K562 (cell line): ENCODE measurements at regions not wholly inside any gene's neighbourhood (a gene's known extent, or its start where the extent isn't known, plus 50 kb on each side); places are given as distances from the start of the nearest gene placed in this dataset.

ENCODE experiments used
- ATAC-seq: fragments of 200-7000 bp; cut with Tn5 transposase; 3 replicates; pipeline ENCODE4 v1.9.1; 2020; ENCODE audit warnings: moderate library complexity
- BruUV-seq: library from RNA; stranded (reverse); fragments of 400-500 nt; replicated peaks from 2 replicates; lab custom pipeline; 2021; lab: Mats Ljungman, UMichigan
- CTCF ChIA-PET: fragments of 300-600 bp; formaldehyde crosslinking; extraction: SDS; loops from one replicate; lab custom pipeline; 2021; ENCODE audit warnings: low intra/inter-chr PET ratio; lab: Yijun Ruan, JAX
- POLR2A ChIA-PET: fragments of 300-600, 350-650 bp; sonication (Branson Sonifier 250); formaldehyde crosslinking; extraction: SDS; loops from one replicate; lab custom pipeline; 2021; ENCODE audit warnings: antibody characterized with exemption, inconsistent platforms; lab: Yijun Ruan, JAX
- DNase-seq, 4 experiments: peaks; one replicate each; pipeline versions ENCODE4 v3.0.0 to v3.0.0-alpha.2; 2011 to 2018; ENCODE audit warnings: low spot score in 3 of 4, mixed read lengths in 3 of 4; ENCODE audit errors: extremely low read depth in 1 of 4
- FAIRE-seq: peaks from 2 replicates; lab custom pipeline; 2011; peaks lifted over from hg19 to GRCh38; lab: Jason Lieb, UNC
- H2AFZ ChIP-seq: 2 replicates; pipeline ENCODE4 v1.6.0; 2011; ENCODE audit warnings: low read depth, low read length, control low read depth, inconsistent platforms
- H3K27ac ChIP-seq: fragments of 200-600 bp; 3 replicates; pipeline ENCODE4 v1.8.0; 2011; ENCODE audit warnings: low read depth, mild to moderate bottlenecking, control low read depth, inconsistent platforms, low read length, moderate library complexity, mixed read lengths; ENCODE audit errors: extremely low read depth
- H3K27me3 ChIP-seq, 2 experiments: fragments of 300-600 bp in 1 of 2; 2 replicates in 1 of 2; 3 replicates in 1 of 2; pipeline versions ENCODE4 v1.6.0 to v1.8.0; 2011; ENCODE audit warnings: inconsistent platforms in 2 of 2, low read length in 2 of 2, mild to moderate bottlenecking in 1 of 2, mixed read lengths in 1 of 2, moderate library complexity in 1 of 2; ENCODE audit not compliant: control insufficient read depth in 2 of 2, insufficient read depth in 2 of 2
- H3K36me3 ChIP-seq: fragments of 300-600 bp; 3 replicates; pipeline ENCODE4 v1.8.0; 2011; ENCODE audit warnings: mild to moderate bottlenecking, low read length, inconsistent platforms; ENCODE audit not compliant: control insufficient read depth, insufficient read depth
- H3K4me1 ChIP-seq, 2 experiments: fragments of 200-600 bp in 1 of 2; replicated peaks in 1 of 2; 2 replicates in 1 of 2; 3 replicates in 1 of 2; pipeline versions ENCODE4 v1.5.1 to v1.8.0; 2011; ENCODE audit warnings: inconsistent platforms in 2 of 2, low read length in 2 of 2, mild to moderate bottlenecking in 1 of 2, mixed read lengths in 1 of 2, moderate library complexity in 1 of 2; ENCODE audit not compliant: control insufficient read depth in 2 of 2, insufficient read depth in 2 of 2
- H3K4me2 ChIP-seq: 2 replicates; pipeline ENCODE4 v1.6.1; 2011; ENCODE audit warnings: low read length, control low read depth, inconsistent platforms, mixed read lengths; ENCODE audit not compliant: insufficient read depth
- H3K4me3 ChIP-seq: fragments of 200-600 bp; sonication (generic), shearing (Covaris generic); 2 replicates; pipeline ENCODE4 v1.5.1; 2016; ENCODE audit warnings: control low read depth, inconsistent platforms
- H3K79me2 ChIP-seq: fragments of 200-600 bp; 3 replicates; pipeline ENCODE4 v1.8.0; 2011; ENCODE audit warnings: low read length, inconsistent platforms; ENCODE audit not compliant: control insufficient read depth, insufficient read depth
- H3K9ac ChIP-seq, 2 experiments: 2 replicates each; pipeline versions ENCODE4 v1.6.0 to v1.6.1; 2011; ENCODE audit warnings: low read depth in 2 of 2, low read length in 2 of 2, control low read depth in 1 of 2, inconsistent platforms in 1 of 2, mild to moderate bottlenecking in 1 of 2, mixed read lengths in 1 of 2; ENCODE audit not compliant: insufficient read depth in 1 of 2
- H3K9me1 ChIP-seq: one replicate; pipeline ENCODE4 v1.6.0; 2011; ENCODE audit warnings: inconsistent platforms, mild to moderate bottlenecking, low read length, moderate library complexity; ENCODE audit not compliant: control insufficient read depth, insufficient read depth
- H3K9me3 ChIP-seq: replicated peaks from 2 replicates; pipeline ENCODE4 v1.5.1; 2011; ENCODE audit warnings: low read depth, low read length, inconsistent platforms; ENCODE audit not compliant: control insufficient read depth, insufficient read depth
- H4K20me1 ChIP-seq: replicated peaks from 2 replicates; pipeline ENCODE4 v1.6.1; 2011; ENCODE audit warnings: low read length, inconsistent platforms, mixed read lengths; ENCODE audit not compliant: control insufficient read depth, insufficient read depth
- ARHGAP35 ChIP-seq: fragments of 450-650 bp; IDR thresholded peaks from 2 replicates; pipeline ENCODE4 v1.6.1; 2018; ENCODE audit not compliant: partially characterized antibody
- CAMTA2 ChIP-seq: fragments of 250-450 bp; sonication (Bioruptor Pico); conservative IDR thresholded peaks from 2 replicates; pipeline ENCODE4 v1.5.1; 2022
- CEBPB ChIP-seq: fragments of 450-650 bp; IDR thresholded peaks from 2 replicates; pipeline ENCODE4 v1.6.1; 2016; ENCODE audit warnings: missing genetic modification characterization, missing compliant biosample characterization
- CEBPZ ChIP-seq: fragments of 150-350 bp; IDR thresholded peaks from 2 replicates; pipeline ENCODE4 v1.6.1; 2014; ENCODE audit warnings: low read depth, mild to moderate bottlenecking, low read length, borderline replicate concordance
- EHMT2 ChIP-seq: fragments of 450-650 bp; IDR thresholded peaks from 2 replicates; pipeline ENCODE4 v1.6.1; 2018; ENCODE audit warnings: antibody characterized with exemption
- EP400 ChIP-seq: fragments of 450-650 bp; IDR thresholded peaks from 2 replicates; pipeline ENCODE4 v1.6.1; 2017; ENCODE audit warnings: antibody characterized with exemption, mild to moderate bottlenecking, moderate library complexity
- ILK ChIP-seq: fragments of 450-650 bp; IDR thresholded peaks from 2 replicates; pipeline ENCODE4 v1.6.1; 2016; ENCODE audit warnings: missing genetic modification characterization, low read depth, mild to moderate bottlenecking, missing compliant biosample characterization, moderate library complexity, borderline replicate concordance
- NFATC3 ChIP-seq: fragments of 450-650 bp; IDR thresholded peaks from 2 replicates; pipeline ENCODE4 v1.6.1; 2017; ENCODE audit warnings: mild to moderate bottlenecking
- TARDBP ChIP-seq: fragments of 450-650 bp; IDR thresholded peaks from 2 replicates; pipeline ENCODE4 v1.6.1; 2016
- ZNF143 ChIP-seq: sonication (generic); formaldehyde crosslinking; IDR thresholded peaks from 2 replicates; pipeline ENCODE4 v1.9.0; 2022; ENCODE audit warnings: mild to moderate bottlenecking, missing genetic modification reagents
- ZNF184 ChIP-seq: sonication (generic); formaldehyde crosslinking; IDR thresholded peaks from 2 replicates; pipeline ENCODE4 v1.5.0; 2020; ENCODE audit warnings: missing genetic modification reagents
- WGBS: fragments of 100-300 bp; shearing (Covaris generic); methylation state at CpG from one replicate; pipeline ENCODE4 v1.1.6; 2016; ENCODE audit warnings: low coverage, mixed read lengths; ENCODE audit not compliant: insufficient coverage; ENCODE audit errors: missing lambda C conversion rate; 5-methylcytosine and 5-hydroxymethylcytosine counted together
- in situ Hi-C: fragments of 300-500 bp; cut with MboI; formaldehyde crosslinking; loops from 4 replicates; pipeline ENCODE4 v1.15.0; 2018; ENCODE audit warnings: inconsistent platforms, mixed read lengths
- intact Hi-C: fragments of 100-400 bp; cut with micrococcal nuclease; formaldehyde crosslinking; loops from 2 replicates; pipeline ENCODE4 v1.14.2; 2022
- TF ChIP-seq, protein P1 (sequence below): sonication (generic); formaldehyde crosslinking; IDR thresholded peaks from 2 replicates; pipeline ENCODE4 v1.8.0; 2022; ENCODE audit warnings: missing genetic modification reagents, mild to moderate bottlenecking, borderline replicate concordance
- TF ChIP-seq, protein P2 (sequence below): sonication (generic); formaldehyde crosslinking; IDR thresholded peaks from 2 replicates; pipeline ENCODE4 v1.8.1; 2023; ENCODE audit warnings: mild to moderate bottlenecking, missing genetic modification reagents

- no peaks in the 10 kb centered on the region for H4K20me1 ChIP-seq
- H3K79me2 ChIP-seq, result no peaks in the 10 kb centered on the region
- H3K4me2 ChIP-seq, result no peak overlapping the region
- no peaks in the 10 kb centered on the region for H3K27me3 ChIP-seq
- H3K36me3 ChIP-seq, result no peaks in the 10 kb centered on the region
- no TSS peak for BruUV-seq
- intact Hi-C loops, result no loop called here
- CTCF ChIA-PET, result no interaction called here
- H3K4me1 ChIP-seq, result no peaks in the 10 kb centered on the region
- no peaks in the 10 kb centered on the region for H3K9me3 ChIP-seq
- no peak for TF ChIP-seq EP400
- TF ChIP-seq ARHGAP35, result no peak
- no peak for TF ChIP-seq ZNF143 (CRISPR knock-in tag)
- TF ChIP-seq, protein P1, sequence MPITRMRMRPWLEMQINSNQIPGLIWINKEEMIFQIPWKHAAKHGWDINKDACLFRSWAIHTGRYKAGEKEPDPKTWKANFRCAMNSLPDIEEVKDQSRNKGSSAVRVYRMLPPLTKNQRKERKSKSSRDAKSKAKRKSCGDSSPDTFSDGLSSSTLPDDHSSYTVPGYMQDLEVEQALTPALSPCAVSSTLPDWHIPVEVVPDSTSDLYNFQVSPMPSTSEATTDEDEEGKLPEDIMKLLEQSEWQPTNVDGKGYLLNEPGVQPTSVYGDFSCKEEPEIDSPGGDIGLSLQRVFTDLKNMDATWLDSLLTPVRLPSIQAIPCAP (CRISPR knock-in tag), result no peak
- in situ Hi-C loops, result no loop called here
- no peak overlapping the region for H2AFZ ChIP-seq
- H3K9me1 ChIP-seq, result no peaks in the 10 kb centered on the region
- no peak for FAIRE-seq
- H3K4me3 ChIP-seq, result no peak overlapping the region
- H3K27ac ChIP-seq, result no peak overlapping the region
- DNase-seq, result no peak
- H3K9ac ChIP-seq, result no peak overlapping the region
- POLR2A ChIA-PET, result no interaction called here
- ATAC-seq, result no peak
Measured at GRCh38 chr13:61170856-61171255, 244.8 kb downstream of the PCDH20 start.

GRCh38 chr13:61162636-61163035 lies 253.0 kb downstream of the PCDH20 start:
- CTCF ChIA-PET, result no interaction called here
- no peaks in the 10 kb centered on the region for H3K36me3 ChIP-seq
- H3K9me1 ChIP-seq, result no peaks in the 10 kb centered on the region
- no peaks in the 10 kb centered on the region for H3K4me1 ChIP-seq
- H3K79me2 ChIP-seq, result no peaks in the 10 kb centered on the region
- H3K9me3 ChIP-seq, result no peaks in the 10 kb centered on the region
- in situ Hi-C loops (no loop called here), intact Hi-C loops (no loop called here)
- ATAC-seq, result no peak
- FAIRE-seq, result no peak
- POLR2A ChIA-PET, result no interaction called here
- no peak overlapping the region for H3K4me3 ChIP-seq
- no peak overlapping the region for H3K27ac ChIP-seq
- H2AFZ ChIP-seq, result no peak overlapping the region
- WGBS, result 0% methylated on average over 1 of the region's 1 CpG
- no peak for DNase-seq
- no peaks in the 10 kb centered on the region for H3K27me3 ChIP-seq
- no TSS peak for BruUV-seq
- no peak overlapping the region for H3K9ac ChIP-seq
- no peaks in the 10 kb centered on the region for H4K20me1 ChIP-seq
- H3K4me2 ChIP-seq, result no peak overlapping the region
- TF ChIP-seq CEBPB (tag) (no peak), CEBPZ (no peak), TARDBP (no peak), ILK (tag) (no peak), ZNF184 (CRISPR knock-in tag) (no peak), CAMTA2 (CRISPR knock-in tag) (no peak), EHMT2 (no peak), NFATC3 (no peak)
- TF ChIP-seq, protein P2, sequence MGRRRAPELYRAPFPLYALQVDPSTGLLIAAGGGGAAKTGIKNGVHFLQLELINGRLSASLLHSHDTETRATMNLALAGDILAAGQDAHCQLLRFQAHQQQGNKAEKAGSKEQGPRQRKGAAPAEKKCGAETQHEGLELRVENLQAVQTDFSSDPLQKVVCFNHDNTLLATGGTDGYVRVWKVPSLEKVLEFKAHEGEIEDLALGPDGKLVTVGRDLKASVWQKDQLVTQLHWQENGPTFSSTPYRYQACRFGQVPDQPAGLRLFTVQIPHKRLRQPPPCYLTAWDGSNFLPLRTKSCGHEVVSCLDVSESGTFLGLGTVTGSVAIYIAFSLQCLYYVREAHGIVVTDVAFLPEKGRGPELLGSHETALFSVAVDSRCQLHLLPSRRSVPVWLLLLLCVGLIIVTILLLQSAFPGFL (CRISPR knock-in tag), result no peak
